HFF-Myc (cell line): ENCODE measurements at regions not wholly inside any gene's neighbourhood (a gene's known extent, or its start where the extent isn't known, plus 50 kb on each side); places are given as distances from the start of the nearest gene placed in this dataset.

Experiments used
- DNase-seq: peaks from one replicate; pipeline ENCODE4 v3.0.0-alpha.2; 2011; ENCODE audit warnings: low read depth; ENCODE audit errors: extremely low read depth
- H3K4me3 ChIP-seq: replicated peaks from 2 replicates; pipeline ENCODE4 v1.5.1; 2011; ENCODE audit warnings: low read depth, mild to moderate bottlenecking, control low read depth, low read length
- TF ChIP-seq, protein P1 (sequence below): IDR thresholded peaks from 2 replicates; pipeline ENCODE4 v1.5.1; 2012; ENCODE audit warnings: mild to moderate bottlenecking, low read depth, low read length, control low read depth; ENCODE audit errors: missing control alignments

DNA sequence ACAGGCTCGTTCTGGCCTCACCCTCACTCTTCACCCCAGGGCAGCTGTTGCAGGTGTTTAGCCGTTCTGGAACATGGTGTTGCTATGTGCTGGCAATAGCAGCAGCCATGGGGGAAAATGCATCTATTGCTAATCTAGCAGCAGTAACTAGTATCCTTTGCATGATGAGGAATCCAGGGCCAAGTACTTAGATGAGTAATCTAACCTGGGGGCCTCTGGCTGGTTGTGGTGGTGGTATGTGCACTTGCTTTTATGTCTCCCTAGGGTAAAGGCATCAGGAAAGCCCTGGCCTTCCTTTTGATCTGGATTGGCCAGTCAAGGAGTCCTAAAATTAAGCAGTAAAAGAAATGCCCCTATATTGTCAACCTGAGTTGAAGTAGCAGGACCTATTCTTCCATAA is 594.5 kb upstream of the MAP3K7 start:
- DNase-seq, result no peak
- TF ChIP-seq, protein P1, sequence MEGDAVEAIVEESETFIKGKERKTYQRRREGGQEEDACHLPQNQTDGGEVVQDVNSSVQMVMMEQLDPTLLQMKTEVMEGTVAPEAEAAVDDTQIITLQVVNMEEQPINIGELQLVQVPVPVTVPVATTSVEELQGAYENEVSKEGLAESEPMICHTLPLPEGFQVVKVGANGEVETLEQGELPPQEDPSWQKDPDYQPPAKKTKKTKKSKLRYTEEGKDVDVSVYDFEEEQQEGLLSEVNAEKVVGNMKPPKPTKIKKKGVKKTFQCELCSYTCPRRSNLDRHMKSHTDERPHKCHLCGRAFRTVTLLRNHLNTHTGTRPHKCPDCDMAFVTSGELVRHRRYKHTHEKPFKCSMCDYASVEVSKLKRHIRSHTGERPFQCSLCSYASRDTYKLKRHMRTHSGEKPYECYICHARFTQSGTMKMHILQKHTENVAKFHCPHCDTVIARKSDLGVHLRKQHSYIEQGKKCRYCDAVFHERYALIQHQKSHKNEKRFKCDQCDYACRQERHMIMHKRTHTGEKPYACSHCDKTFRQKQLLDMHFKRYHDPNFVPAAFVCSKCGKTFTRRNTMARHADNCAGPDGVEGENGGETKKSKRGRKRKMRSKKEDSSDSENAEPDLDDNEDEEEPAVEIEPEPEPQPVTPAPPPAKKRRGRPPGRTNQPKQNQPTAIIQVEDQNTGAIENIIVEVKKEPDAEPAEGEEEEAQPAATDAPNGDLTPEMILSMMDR, result no peak
- H3K4me3 ChIP-seq, result no peak overlapping the region

DNA sequence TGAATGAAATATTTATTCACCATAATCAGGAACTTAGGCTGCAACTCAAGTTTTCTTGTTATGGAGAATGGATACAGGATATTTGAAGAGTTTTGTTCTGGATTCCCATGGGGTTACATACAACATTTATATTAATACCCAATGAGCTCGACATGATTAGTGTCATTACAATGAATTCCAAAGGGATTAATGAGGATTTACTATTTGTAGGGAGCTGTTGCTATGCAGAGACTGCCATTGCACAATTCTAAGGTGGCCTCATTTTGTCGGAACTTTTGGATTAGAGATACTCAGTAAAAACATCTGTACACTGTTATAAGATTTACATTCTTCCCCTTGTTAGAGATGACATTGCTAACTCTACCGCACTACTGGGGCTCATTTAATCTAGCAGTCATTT is 586.8 kb upstream of the MAP3K7 start:
- H3K4me3 ChIP-seq, result no peak overlapping the region
- TF ChIP-seq, protein P1, result no peak
- no peak for DNase-seq

DNA sequence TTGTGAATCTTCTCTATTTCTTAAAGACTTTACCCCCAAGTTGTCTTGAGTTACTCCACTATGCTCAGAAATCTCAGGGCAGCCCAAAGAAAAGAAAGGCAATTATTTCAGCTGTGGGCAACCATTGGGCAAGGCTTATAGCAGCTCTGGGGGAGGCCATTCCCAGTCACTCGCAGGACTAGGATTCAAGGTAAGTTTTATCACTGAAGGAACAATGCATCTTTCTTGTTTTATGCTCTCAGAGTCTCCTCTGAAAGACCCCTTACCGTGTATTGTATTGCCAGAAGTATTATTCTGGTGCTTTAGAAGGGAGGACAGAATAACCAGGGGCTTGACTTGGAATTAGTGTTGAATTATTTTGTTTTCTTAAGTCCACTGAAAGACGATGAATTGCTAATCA is 586.3 kb upstream of the MAP3K7 start:
- no peak for DNase-seq
- H3K4me3 ChIP-seq, result no peak overlapping the region
- TF ChIP-seq, protein P1, result no peak

DNA sequence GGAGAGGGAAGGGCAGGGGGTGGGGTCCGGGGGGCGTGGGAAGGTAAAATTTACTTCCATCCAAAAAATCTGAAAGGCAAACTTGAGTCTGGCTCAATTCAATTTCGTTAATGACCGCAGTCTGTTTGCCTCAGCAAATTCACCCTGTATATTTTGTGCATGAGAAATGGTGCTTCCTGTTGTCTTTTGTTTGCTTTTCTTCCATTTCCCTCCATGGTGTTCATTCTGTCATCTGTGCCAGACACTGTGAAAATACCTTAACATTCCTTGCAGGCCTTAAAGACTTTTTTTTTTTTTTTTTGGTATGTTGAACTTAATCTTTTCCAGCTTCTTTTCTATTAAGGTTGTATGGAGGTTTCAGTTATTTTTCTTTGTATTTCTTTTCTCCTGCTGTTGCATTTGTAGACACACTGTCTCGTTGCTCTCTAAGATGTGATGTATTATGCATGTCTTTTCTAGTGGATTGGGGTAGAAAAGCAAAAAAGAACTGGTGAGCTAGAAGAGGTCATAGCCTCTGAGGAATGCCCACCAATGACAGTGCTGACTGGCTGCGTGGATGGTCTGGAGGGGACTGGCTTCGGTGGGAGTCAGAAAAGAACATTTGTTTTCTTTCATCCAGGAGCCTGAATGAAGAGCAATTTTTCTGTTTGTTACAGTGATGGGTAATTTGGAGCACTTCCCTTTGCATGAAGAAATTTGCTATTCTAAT is 585.0 kb upstream of the MAP3K7 start:
- no peak for DNase-seq
- H3K4me3 ChIP-seq, result no peak overlapping the region
- TF ChIP-seq, protein P1, result no peak

DNA sequence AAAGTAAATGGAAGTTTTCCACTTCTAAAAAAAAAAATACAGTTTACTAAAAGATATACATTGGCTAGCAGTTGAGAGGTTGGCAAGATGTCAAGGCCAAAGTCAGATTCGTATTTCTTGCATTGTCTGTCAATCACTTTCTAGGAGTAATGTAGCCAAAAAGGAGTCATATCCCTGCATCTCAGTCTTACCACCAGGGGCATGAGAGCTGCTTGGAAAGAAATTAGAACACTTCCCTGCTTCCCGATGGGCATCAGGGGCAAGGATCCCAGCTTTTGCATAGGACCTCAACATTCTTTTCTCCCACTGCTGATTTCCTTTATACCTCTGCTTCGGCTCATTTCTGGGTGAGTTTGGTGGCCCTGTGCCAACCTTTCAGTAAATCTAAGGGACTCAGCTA is 581.0 kb upstream of the MAP3K7 start:
- DNase-seq, result no peak
- TF ChIP-seq, protein P1, result no peak
- no peak overlapping the region for H3K4me3 ChIP-seq

DNA sequence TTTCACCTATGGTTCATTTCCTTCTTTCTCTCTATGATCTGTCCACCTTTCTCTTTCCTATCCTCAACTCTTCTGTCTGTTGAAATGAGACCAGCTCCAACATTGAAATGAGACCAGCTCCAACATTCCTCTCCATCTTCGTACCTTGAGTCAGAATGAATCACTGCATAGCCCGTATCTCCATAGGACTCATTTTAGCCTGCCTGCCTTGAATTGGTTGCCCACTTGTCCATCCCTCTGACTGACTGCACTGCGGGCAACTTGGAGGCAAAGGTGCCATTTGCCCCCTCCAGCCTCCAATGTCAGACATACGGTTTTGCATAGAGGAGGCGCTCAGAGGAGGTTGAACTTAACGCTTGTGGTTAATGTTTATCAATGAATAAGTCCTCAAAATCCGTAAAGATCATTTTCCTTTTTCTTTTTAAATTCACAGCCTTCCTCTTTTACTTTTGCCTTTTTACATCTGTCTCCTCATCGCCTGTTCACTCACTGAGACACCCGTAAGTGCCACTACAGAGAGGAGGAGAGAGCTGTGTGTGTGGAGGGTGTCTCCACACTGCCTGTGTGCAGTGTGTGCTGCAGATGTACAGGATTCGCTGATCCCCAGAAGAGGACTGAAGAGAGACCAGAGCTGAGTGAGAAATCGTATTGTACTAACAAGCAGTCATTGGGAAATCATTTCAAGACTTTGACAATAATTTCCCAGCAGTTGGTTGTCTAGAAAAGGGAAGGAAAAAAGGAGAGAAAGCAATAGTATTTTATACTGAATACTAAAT is 579.6 kb upstream of the MAP3K7 start:
- TF ChIP-seq, protein P1, result no peak
- H3K4me3 ChIP-seq, result no peak overlapping the region
- no peak for DNase-seq
